SK-N-SH treated with all-trans-retinoic acid at 6 μM for 48 hours (cell line): ENCODE measurements at regions not wholly inside any gene's neighbourhood (a gene's known extent, or its start where the extent isn't known, plus 50 kb on each side); places are given as distances from the start of the nearest gene placed in this dataset.

ENCODE experiments used
- CSDC2 ChIP-seq: fragments of 250-450 bp; sonication (Bioruptor Pico); IDR thresholded peaks from 2 replicates; pipeline ENCODE4 v1.5.0; 2020; ENCODE audit warnings: mild to moderate bottlenecking, moderate library complexity
- ESRRG ChIP-seq: fragments of 250-450 bp; sonication (Bioruptor Pico); IDR thresholded peaks from 2 replicates; pipeline ENCODE4 v1.6.1; 2021; ENCODE audit warnings: mild to moderate bottlenecking
- OSR1 ChIP-seq: fragments of 250-450 bp; sonication (Bioruptor Pico); IDR thresholded peaks from 2 replicates; pipeline ENCODE4 v1.8.0; 2022; ENCODE audit warnings: moderate library complexity, mild to moderate bottlenecking, inconsistent platforms

DNA sequence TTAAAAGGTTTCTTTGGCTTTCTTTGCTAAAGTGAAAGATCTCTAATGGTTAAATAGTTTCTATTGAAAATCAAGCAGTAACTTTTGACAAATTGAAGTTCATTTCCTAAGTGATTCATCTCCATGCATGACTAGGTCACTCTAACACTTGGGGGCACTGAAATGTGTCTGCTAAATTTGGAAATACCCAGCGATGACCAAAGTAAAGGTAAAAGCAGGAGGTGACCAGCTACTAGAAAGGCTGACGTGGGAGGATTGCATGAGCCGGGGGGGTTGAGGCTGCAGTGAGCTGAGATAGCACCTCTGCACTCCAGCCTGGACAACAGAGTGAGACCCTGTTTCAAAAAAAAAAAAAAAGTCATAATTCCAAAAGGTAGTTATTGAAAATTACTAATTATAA lies 111.8 kb upstream of the GPR141 start:
- no peak for TF ChIP-seq CSDC2 (CRISPR knock-in tag)
- TF ChIP-seq OSR1: no peak
- no peak for TF ChIP-seq ESRRG (CRISPR knock-in tag)
